ENCODE measurements at regions not wholly inside any gene's neighbourhood (a gene's known extent, or its start where the extent isn't known, plus 50 kb on each side); places are given as distances from the start of the nearest gene placed in this dataset.

- ChIA-PET CTCF (ENCODE audit: unreplicated experiment) (no interaction called here), POLR2A (no interaction called here)
- H3K27ac ChIP-seq (ENCODE audit: low read depth, low read length, poor library complexity, severe bottlenecking) = no peak overlapping the region
- no peak for DNase-seq (ENCODE audit: low spot score)
- H2AFZ ChIP-seq (ENCODE audit: low read length) = no peak overlapping the region
- no peaks in the 10 kb centered on the region for H3K79me2 ChIP-seq (ENCODE audit: insufficient read depth, low read depth, low read length)
- BruUV-seq (replicated peaks) = no TSS peak
- no peak overlapping the region for H3K4me3 ChIP-seq (ENCODE audit: low read depth, low read length, poor library complexity, severe bottlenecking)
- H3K4me1 ChIP-seq (ENCODE audit: insufficient read depth, low read length, poor library complexity, severe bottlenecking) = no peaks in the 10 kb centered on the region
- H3K9me2 ChIP-seq (ENCODE audit: insufficient read depth, low read length) = no peaks in the 10 kb centered on the region
- no peaks in the 10 kb centered on the region for H4K20me1 ChIP-seq (ENCODE audit: insufficient read depth, low read length)
- H3K36me3 ChIP-seq (ENCODE audit: insufficient read depth, low read length) = no peaks in the 10 kb centered on the region
- no peak overlapping the region for H3K4me2 ChIP-seq (ENCODE audit: low read length)
- H3K9me3 ChIP-seq (ENCODE audit: low read length) = no peaks in the 10 kb centered on the region
- TF ChIP-seq CTCF (conservative IDR thresholded peaks at IDR 0.05; ENCODE audit: low read length) (no peak), EZH2phosphoT487 (IDR thresholded peaks at IDR 0.05; ENCODE audit: borderline replicate concordance, low read depth, low read length) (no peak)
- intact Hi-C loops (cut with micrococcal nuclease; ENCODE audit: unreplicated experiment) = no loop called here
These were observed 199.8 kb downstream of the TENT5A start for GRCh38 chr6:81552644-81553043.

- Histone ChIP-seq H3K9me2 (ENCODE audit: insufficient read depth, low read length) (no peaks in the 10 kb centered on the region), H3K9me3 (ENCODE audit: low read length) (no peaks in the 10 kb centered on the region), H3K4me2 (ENCODE audit: low read length) (no peak overlapping the region), H3K79me2 (ENCODE audit: insufficient read depth, low read depth, low read length) (no peaks in the 10 kb centered on the region), H3K4me1 (ENCODE audit: insufficient read depth, low read length, poor library complexity, severe bottlenecking) (no peaks in the 10 kb centered on the region), H4K20me1 (ENCODE audit: insufficient read depth, low read length) (no peaks in the 10 kb centered on the region), H2AFZ (ENCODE audit: low read length) (no peak overlapping the region), H3K36me3 (ENCODE audit: insufficient read depth, low read length) (no peaks in the 10 kb centered on the region), H3K27ac (ENCODE audit: low read depth, low read length, poor library complexity, severe bottlenecking) (no peak overlapping the region), H3K4me3 (ENCODE audit: low read depth, low read length, poor library complexity, severe bottlenecking) (no peak overlapping the region)
- BruUV-seq (replicated peaks) = no TSS peak
- TF ChIP-seq CTCF (conservative IDR thresholded peaks at IDR 0.05; ENCODE audit: low read length) (no peak), EZH2phosphoT487 (IDR thresholded peaks at IDR 0.05; ENCODE audit: borderline replicate concordance, low read depth, low read length) (no peak)
- ChIA-PET CTCF (ENCODE audit: unreplicated experiment) (no interaction called here), POLR2A (interaction anchor here (0.7 kb wide), 1 partner anchor 585 kb away, joined by 3 read pairs; no protein-coding TSS in a partner anchor)
- DNase-seq (ENCODE audit: low spot score) = no peak
- intact Hi-C loops (cut with micrococcal nuclease; ENCODE audit: unreplicated experiment) = no loop called here
These were observed 205.3 kb downstream of the TENT5A start for GRCh38 chr6:81547149-81547548.

GRCh38 chr6:81534934-81535465 is 217.5 kb downstream of the TENT5A start:
- H3K4me1 ChIP-seq (ENCODE audit: insufficient read depth, low read length, poor library complexity, severe bottlenecking) = no peaks in the 10 kb centered on the region
- no TSS peak for BruUV-seq (replicated peaks)
- intact Hi-C loops (cut with micrococcal nuclease; ENCODE audit: unreplicated experiment) = no loop called here

More at GRCh38 chr6:81534934-81535465, 217.5 kb downstream of the TENT5A start:
- Histone ChIP-seq H2AFZ (ENCODE audit: low read length) (no peak overlapping the region), H3K9me3 (ENCODE audit: low read length) (no peaks in the 10 kb centered on the region), H3K79me2 (ENCODE audit: insufficient read depth, low read depth, low read length) (no peaks in the 10 kb centered on the region), H3K27ac (ENCODE audit: low read depth, low read length, poor library complexity, severe bottlenecking) (no peak overlapping the region), H3K4me2 (ENCODE audit: low read length) (no peak overlapping the region), H3K9me2 (ENCODE audit: insufficient read depth, low read length) (no peaks in the 10 kb centered on the region), H4K20me1 (ENCODE audit: insufficient read depth, low read length) (no peaks in the 10 kb centered on the region), H3K36me3 (ENCODE audit: insufficient read depth, low read length) (no peaks in the 10 kb centered on the region), H3K4me3 (ENCODE audit: low read depth, low read length, poor library complexity, severe bottlenecking) (no peak overlapping the region)
- ChIA-PET CTCF (ENCODE audit: unreplicated experiment) (no interaction called here), POLR2A (no interaction called here)
- no peak for DNase-seq (ENCODE audit: low spot score)
- no peak for TF ChIP-seq CTCF (conservative IDR thresholded peaks at IDR 0.05; ENCODE audit: low read length)
